ENCODE measurements at regions not wholly inside any gene's neighbourhood (a gene's known extent, or its start where the extent isn't known, plus 50 kb on each side); places are given as distances from the start of the nearest gene placed in this dataset.

DNA sequence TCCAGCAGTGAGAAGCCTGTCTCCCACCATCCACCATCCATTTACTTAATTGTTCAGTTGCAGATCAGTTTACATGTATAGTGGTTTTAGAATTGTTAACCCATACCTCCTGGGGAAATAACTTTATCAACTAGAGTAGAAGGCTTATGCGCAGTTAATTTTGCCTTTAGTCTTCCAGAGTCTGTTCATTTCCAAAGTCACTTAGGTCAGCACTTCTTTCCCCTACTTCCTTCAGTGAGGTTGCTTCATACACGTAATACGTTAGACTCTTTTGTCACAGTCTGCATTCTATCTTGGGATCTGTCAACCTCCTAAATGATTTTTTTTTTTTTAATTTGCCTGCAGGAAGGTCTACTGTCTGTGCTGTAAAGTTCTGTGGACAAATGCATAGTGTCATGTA is 495.6 kb upstream of the ISX start:
- Histone ChIP-seq H3K4me3 (replicated peaks; ENCODE audit: low read depth, low read length) (no peak overlapping the region), H3K27me3 (replicated peaks; ENCODE audit: control insufficient read depth, insufficient read depth, low read length) (no peaks in the 10 kb centered on the region), H3K36me3 (ENCODE audit: control insufficient read depth, insufficient read depth, low read length) (no peaks in the 10 kb centered on the region)
- TF ChIP-seq, protein P1, sequence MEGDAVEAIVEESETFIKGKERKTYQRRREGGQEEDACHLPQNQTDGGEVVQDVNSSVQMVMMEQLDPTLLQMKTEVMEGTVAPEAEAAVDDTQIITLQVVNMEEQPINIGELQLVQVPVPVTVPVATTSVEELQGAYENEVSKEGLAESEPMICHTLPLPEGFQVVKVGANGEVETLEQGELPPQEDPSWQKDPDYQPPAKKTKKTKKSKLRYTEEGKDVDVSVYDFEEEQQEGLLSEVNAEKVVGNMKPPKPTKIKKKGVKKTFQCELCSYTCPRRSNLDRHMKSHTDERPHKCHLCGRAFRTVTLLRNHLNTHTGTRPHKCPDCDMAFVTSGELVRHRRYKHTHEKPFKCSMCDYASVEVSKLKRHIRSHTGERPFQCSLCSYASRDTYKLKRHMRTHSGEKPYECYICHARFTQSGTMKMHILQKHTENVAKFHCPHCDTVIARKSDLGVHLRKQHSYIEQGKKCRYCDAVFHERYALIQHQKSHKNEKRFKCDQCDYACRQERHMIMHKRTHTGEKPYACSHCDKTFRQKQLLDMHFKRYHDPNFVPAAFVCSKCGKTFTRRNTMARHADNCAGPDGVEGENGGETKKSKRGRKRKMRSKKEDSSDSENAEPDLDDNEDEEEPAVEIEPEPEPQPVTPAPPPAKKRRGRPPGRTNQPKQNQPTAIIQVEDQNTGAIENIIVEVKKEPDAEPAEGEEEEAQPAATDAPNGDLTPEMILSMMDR (IDR thresholded peaks at IDR 0.05; ENCODE audit: insufficient read depth, low read length, poor library complexity, severe bottlenecking) = no peak
- DNase-seq (ENCODE audit: extremely low read depth, insufficient read length) = no peak

DNA sequence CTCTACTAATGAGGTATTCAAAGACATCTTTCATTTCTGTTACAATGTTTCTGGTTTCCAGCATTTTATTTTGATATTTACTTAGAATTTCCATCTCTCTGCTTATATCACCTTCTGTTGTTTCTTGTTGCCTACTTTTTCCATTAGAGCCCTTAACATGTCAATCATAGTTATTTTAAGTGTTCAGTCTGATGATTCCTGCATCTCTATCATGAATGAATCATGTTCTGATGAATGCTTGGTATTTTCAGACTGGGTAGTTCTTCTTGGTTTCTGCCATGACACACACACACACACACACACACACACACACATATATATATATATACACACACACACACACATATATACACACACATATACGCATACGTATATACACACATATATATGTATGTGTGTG is 486.4 kb upstream of the ISX start:
- TF ChIP-seq, protein P1 (IDR thresholded peaks at IDR 0.05; ENCODE audit: insufficient read depth, low read length, poor library complexity, severe bottlenecking) = no peak
- no peak overlapping the region for H3K4me3 ChIP-seq (replicated peaks; ENCODE audit: low read depth, low read length)
- no peaks in the 10 kb centered on the region for H3K36me3 ChIP-seq (ENCODE audit: control insufficient read depth, insufficient read depth, low read length)
- no peak for DNase-seq (ENCODE audit: extremely low read depth, insufficient read length)
- H3K27me3 ChIP-seq (replicated peaks; ENCODE audit: control insufficient read depth, insufficient read depth, low read length) = no peaks in the 10 kb centered on the region

DNA sequence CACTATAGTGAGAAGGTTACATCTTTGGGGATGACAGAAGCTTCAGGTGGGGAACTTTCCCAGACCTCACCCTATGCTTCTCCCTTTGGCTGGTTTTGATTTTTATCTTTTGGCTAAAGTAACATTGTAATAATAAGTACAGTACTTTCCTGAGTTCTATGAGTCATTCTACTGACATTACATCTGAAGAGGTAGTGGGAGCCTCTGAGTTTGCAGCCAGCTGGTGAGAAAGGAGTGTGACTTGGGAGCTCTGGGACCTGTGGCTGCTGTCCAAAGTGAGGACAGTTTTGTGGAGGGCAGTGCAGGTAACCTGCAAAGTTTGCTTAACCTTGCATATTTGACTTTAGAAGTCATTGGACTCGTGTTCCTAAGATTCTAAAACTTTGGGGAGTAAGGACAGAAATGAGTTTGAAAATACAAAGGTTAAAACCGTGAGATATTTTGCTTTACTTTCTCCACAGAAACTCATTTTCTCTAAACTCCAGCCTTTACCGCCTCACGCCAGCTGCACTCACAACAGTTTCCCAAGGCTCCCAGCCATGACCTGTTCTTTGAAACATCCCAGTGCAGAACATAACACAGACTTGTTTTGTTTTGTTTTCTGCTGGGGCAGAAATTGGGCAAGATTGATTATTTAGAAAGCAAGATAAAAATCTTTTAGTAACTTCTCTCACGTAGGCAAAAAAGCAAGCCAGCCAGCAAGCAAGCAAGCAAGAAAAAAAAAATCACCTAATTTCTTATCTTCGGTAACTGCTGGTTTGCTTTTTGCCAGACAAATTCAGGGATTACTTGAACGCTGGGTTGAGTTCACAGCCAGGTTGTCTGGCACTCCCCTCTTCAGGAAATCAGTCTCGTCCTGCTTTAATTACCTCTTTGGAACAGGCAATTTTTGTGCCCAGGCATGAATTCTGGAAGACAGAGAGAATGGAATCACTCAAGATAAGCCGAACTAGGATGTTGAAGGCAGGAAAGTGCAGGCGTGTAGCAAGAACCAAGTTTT is 478.3 kb upstream of the ISX start:
- H3K4me3 ChIP-seq (replicated peaks; ENCODE audit: low read depth, low read length) = no peak overlapping the region
- H3K36me3 ChIP-seq (ENCODE audit: control insufficient read depth, insufficient read depth, low read length) = no peaks in the 10 kb centered on the region
- no peak for DNase-seq (ENCODE audit: extremely low read depth, insufficient read length)
- H3K27me3 ChIP-seq (replicated peaks; ENCODE audit: control insufficient read depth, insufficient read depth, low read length) = no peaks in the 10 kb centered on the region
- TF ChIP-seq, protein P1 (IDR thresholded peaks at IDR 0.05; ENCODE audit: insufficient read depth, low read length, poor library complexity, severe bottlenecking) = no peak

DNA sequence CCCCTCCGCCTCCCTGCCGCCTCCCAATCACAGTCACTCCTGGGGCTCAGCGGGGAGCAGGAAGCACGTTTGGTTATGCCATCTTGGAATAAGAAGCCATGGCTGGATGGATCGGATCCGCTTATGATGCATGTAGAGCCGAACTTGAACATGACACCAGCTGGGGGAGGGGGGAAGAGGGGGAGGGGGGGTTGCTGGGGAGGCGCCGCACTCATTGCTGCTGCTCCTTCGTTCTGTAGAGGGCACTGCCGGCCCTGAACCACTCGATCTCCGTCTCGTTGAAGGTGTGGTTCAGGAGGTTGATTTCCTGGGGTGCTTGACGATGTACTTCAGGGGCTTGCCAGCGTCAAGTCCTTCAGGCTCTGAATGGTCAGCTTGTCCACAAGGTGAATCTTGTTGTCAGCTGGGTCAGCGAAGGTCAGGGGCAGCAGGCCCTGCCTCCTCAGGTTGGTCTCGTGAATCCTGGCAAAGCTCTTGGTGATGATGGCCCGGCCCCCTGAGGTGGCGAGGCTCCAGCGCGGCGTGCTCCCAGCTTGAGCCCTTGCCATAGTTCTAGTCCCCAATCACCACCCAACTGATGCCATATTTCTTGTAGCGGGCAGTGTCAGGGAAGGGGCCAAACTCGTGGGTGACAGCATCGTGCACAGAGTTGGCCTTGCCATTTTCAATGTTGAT is 476.9 kb upstream of the ISX start:
- DNase-seq (ENCODE audit: extremely low read depth, insufficient read length) = no peak
- Histone ChIP-seq H3K27me3 (replicated peaks; ENCODE audit: control insufficient read depth, insufficient read depth, low read length) (no peaks in the 10 kb centered on the region), H3K4me3 (replicated peaks; ENCODE audit: low read depth, low read length) (no peak overlapping the region), H3K36me3 (ENCODE audit: control insufficient read depth, insufficient read depth, low read length) (no peaks in the 10 kb centered on the region)
- TF ChIP-seq, protein P1 (IDR thresholded peaks at IDR 0.05; ENCODE audit: insufficient read depth, low read length, poor library complexity, severe bottlenecking) = no peak

DNA sequence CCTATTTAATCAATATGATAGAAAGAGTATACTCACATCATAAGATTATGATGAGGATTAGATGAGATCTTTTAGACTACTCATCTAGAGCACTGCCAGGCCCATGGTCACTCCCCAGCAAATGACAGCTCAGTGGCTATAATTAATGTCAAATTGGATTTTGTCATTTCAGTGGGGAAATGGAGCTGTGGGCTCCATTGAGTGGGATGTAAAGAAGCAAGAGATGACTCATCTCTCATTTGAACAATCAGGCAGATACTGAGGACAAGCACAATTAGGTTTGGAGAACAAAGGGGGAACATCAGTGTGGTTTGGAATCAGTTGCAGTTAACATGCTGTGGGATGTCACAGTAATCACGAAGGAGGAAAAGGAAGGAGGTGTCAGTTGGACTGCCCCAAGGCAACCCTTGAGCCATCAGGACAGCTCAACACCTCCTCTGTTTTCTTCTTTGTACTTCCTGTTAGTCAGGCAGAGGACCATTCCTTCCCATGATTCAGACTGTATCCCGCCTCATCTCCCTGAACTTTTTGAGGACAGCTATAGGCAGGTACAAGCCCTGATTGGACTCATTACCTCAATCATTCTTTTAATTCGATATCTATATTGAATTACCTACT is 473.7 kb upstream of the ISX start:
- Histone ChIP-seq H3K4me3 (replicated peaks; ENCODE audit: low read depth, low read length) (no peak overlapping the region), H3K36me3 (ENCODE audit: control insufficient read depth, insufficient read depth, low read length) (no peaks in the 10 kb centered on the region), H3K27me3 (replicated peaks; ENCODE audit: control insufficient read depth, insufficient read depth, low read length) (no peaks in the 10 kb centered on the region)
- TF ChIP-seq, protein P1 (IDR thresholded peaks at IDR 0.05; ENCODE audit: insufficient read depth, low read length, poor library complexity, severe bottlenecking) = no peak
- no peak for DNase-seq (ENCODE audit: extremely low read depth, insufficient read length)

Data from GM06990 (cell line).